SU-DHL-6 (cell line): ENCODE measurements at regions not wholly inside any gene's neighbourhood (a gene's known extent, or its start where the extent isn't known, plus 50 kb on each side); places are given as distances from the start of the nearest gene placed in this dataset.
"Not testable (repeated sequence)": the region's sequence is repeated elsewhere in the genome, so short reads cannot be mapped to it uniquely, and the experiment has no call there.

Source experiments
- CTCF ChIP-seq: fragments of 200-600 bp; sonication (generic); IDR thresholded peaks from one replicate; pipeline ENCODE4 v1.5.1; 2017; ENCODE audit warnings: antibody characterized with exemption, mild to moderate bottlenecking, low read length, moderate library complexity; ENCODE audit not compliant: insufficient read depth, poor library complexity, severe bottlenecking
- EZH2phosphoT487 ChIP-seq: fragments of 200-600 bp; sonication (generic), shearing (Covaris generic); conservative IDR thresholded peaks from 2 replicates; pipeline ENCODE4 v1.6.1; 2018; ENCODE audit warnings: mild to moderate bottlenecking, antibody characterized with exemption, low read length, moderate library complexity, mixed read lengths

GRCh38 chr11:87494936-87495335 lies 457.2 kb downstream of the TMEM135 start:
- TF ChIP-seq CTCF, EZH2phosphoT487: not testable (repeated sequence)
